SU-DHL-6 (cell line): ENCODE measurements at regions not wholly inside any gene's neighbourhood (a gene's known extent, or its start where the extent isn't known, plus 50 kb on each side); places are given as distances from the start of the nearest gene placed in this dataset.

Experiments
- EZH2phosphoT487 ChIP-seq: fragments of 200-600 bp; sonication (generic), shearing (Covaris generic); conservative IDR thresholded peaks from 2 replicates; pipeline ENCODE4 v1.6.1; 2018; ENCODE audit warnings: mild to moderate bottlenecking, antibody characterized with exemption, low read length, moderate library complexity, mixed read lengths
- TF ChIP-seq, protein P1 (sequence below): fragments of 200-600 bp; sonication (generic); IDR thresholded peaks from one replicate; pipeline ENCODE4 v1.5.1; 2017; ENCODE audit warnings: antibody characterized with exemption, mild to moderate bottlenecking, low read length, moderate library complexity; ENCODE audit not compliant: insufficient read depth, poor library complexity, severe bottlenecking

DNA sequence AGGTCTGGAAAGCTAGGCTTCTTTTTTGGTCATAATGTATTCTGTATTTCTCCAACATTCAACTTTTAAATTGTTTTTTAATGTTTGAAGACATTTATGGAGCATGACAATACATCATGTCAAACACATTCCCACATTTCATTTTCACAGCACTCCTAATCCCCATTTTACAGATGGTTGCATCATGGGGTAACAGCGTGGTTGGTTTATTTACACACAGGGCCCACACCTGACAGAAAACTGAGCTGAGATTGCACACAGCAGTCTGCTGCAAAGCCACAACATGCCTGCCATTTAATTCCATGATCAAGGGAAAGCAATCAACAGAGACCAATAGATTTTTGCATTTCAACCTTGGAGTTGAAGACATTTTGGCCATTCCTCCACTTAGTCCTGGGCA is 335.7 kb upstream of the MGAT5 start:
- TF ChIP-seq, protein P1, sequence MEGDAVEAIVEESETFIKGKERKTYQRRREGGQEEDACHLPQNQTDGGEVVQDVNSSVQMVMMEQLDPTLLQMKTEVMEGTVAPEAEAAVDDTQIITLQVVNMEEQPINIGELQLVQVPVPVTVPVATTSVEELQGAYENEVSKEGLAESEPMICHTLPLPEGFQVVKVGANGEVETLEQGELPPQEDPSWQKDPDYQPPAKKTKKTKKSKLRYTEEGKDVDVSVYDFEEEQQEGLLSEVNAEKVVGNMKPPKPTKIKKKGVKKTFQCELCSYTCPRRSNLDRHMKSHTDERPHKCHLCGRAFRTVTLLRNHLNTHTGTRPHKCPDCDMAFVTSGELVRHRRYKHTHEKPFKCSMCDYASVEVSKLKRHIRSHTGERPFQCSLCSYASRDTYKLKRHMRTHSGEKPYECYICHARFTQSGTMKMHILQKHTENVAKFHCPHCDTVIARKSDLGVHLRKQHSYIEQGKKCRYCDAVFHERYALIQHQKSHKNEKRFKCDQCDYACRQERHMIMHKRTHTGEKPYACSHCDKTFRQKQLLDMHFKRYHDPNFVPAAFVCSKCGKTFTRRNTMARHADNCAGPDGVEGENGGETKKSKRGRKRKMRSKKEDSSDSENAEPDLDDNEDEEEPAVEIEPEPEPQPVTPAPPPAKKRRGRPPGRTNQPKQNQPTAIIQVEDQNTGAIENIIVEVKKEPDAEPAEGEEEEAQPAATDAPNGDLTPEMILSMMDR = no peak
- no peak for TF ChIP-seq EZH2phosphoT487
